GM12878 (cell line): ENCODE measurements at regions not wholly inside any gene's neighbourhood (a gene's known extent, or its start where the extent isn't known, plus 50 kb on each side); places are given as distances from the start of the nearest gene placed in this dataset.

Experiments used
- ATAC-seq: fragments of 200-7000 bp; cut with Tn5 transposase; 3 replicates; pipeline ENCODE4 v1.9.1; 2020; ENCODE audit warnings: mild to moderate bottlenecking, moderate library complexity
- BruUV-seq: library from RNA; stranded (reverse); fragments of 400-500 nt; replicated peaks from 2 replicates; lab custom pipeline; 2021; lab: Mats Ljungman, UMichigan
- CTCF ChIA-PET: fragments of 300-600 bp; sonication (Branson Sonifier 250); formaldehyde crosslinking; extraction: SDS; loops from one replicate; lab custom pipeline; 2021; ENCODE audit warnings: inconsistent platforms; lab: Yijun Ruan, JAX
- POLR2A ChIA-PET: fragments of 350-600 bp; formaldehyde crosslinking; extraction: SDS; loops from one replicate; lab custom pipeline; 2021; ENCODE audit warnings: inconsistent platforms; lab: Charles Lee
- RAD21 ChIA-PET: fragments of 300-600 bp; sonication (Branson Sonifier 250); formaldehyde crosslinking; loops from one replicate; lab custom pipeline; 2023; ENCODE audit warnings: antibody characterized with exemption; ENCODE audit not compliant: unreplicated experiment; lab: Charles Lee
- SMC1A ChIA-PET: fragments of 300-600 bp; sonication (Branson Sonifier 250); formaldehyde crosslinking; loops from one replicate; lab custom pipeline; 2023; ENCODE audit not compliant: unreplicated experiment, uncharacterized antibody; lab: Charles Lee
- DNase-seq: peaks from one replicate; pipeline ENCODE4 v3.0.0-alpha.2; 2011; ENCODE audit warnings: low read depth, low spot score
- FAIRE-seq: peaks from 3 replicates; lab custom pipeline; 2011; peaks lifted over from hg19 to GRCh38; lab: Jason Lieb, UNC
- H2AFZ ChIP-seq: 2 replicates; pipeline ENCODE4 v1.6.0; 2011; ENCODE audit warnings: low read depth, low read length, control low read depth; ENCODE audit not compliant: control insufficient read depth
- H3K27ac ChIP-seq: 2 replicates; pipeline ENCODE4 v1.5.1; 2011; ENCODE audit warnings: control low read depth; ENCODE audit not compliant: control insufficient read depth, insufficient read depth
- H3K27me3 ChIP-seq, 2 experiments: replicated peaks in 1 of 2; 2 replicates each; pipeline versions ENCODE4 v1.6.0 to v1.6.1; 2011; ENCODE audit warnings: low read length in 1 of 2; ENCODE audit not compliant: control insufficient read depth in 2 of 2, insufficient read depth in 2 of 2
- H3K36me3 ChIP-seq, 2 experiments: 2 replicates each; pipeline ENCODE4 v1.5.1; 2011; ENCODE audit warnings: low read length in 1 of 2; ENCODE audit not compliant: control insufficient read depth in 2 of 2, insufficient read depth in 2 of 2
- H3K4me1 ChIP-seq: 2 replicates; pipeline ENCODE4 v1.6.1; 2011; ENCODE audit warnings: mild to moderate bottlenecking, low read length, moderate library complexity, mixed read lengths; ENCODE audit not compliant: control insufficient read depth, insufficient read depth
- H3K4me2 ChIP-seq: 2 replicates; pipeline ENCODE4 v1.6.0; 2011; ENCODE audit warnings: control low read depth; ENCODE audit not compliant: control insufficient read depth, insufficient read depth
- H3K4me3 ChIP-seq: fragments of 200-600 bp; sonication (generic); 2 replicates; pipeline ENCODE4 v1.5.1; 2016
- H3K79me2 ChIP-seq: 2 replicates; pipeline ENCODE4 v1.6.0; 2011; ENCODE audit warnings: low read length; ENCODE audit not compliant: control insufficient read depth, insufficient read depth
- H3K9ac ChIP-seq: 2 replicates; pipeline ENCODE4 v1.8.0; 2011; ENCODE audit warnings: low read length, control low read depth, mixed read lengths; ENCODE audit not compliant: control insufficient read depth, insufficient read depth
- H3K9me3 ChIP-seq: replicated peaks from 3 replicates; pipeline ENCODE4 v1.5.1; 2011; ENCODE audit warnings: mild to moderate bottlenecking, low read length; ENCODE audit not compliant: control insufficient read depth, insufficient read depth
- H4K20me1 ChIP-seq: 2 replicates; pipeline ENCODE4 v1.6.0; 2011; ENCODE audit not compliant: control insufficient read depth, insufficient read depth
- EP300 ChIP-seq, 2 experiments: fragments of 150-350 bp in 1 of 2; IDR thresholded peaks; 2 replicates each; pipeline ENCODE4 v1.6.1; 2011 to 2012; ENCODE audit warnings: low read depth in 2 of 2, low read length in 2 of 2, borderline replicate concordance in 1 of 2, improper control_type of control experiment in 1 of 2, inconsistent platforms in 1 of 2; ENCODE audit not compliant: control insufficient read depth in 1 of 2
- GABPA ChIP-seq: IDR thresholded peaks from 2 replicates; pipeline ENCODE4 v1.6.1; 2014; ENCODE audit warnings: antibody characterized with exemption, low read depth, mild to moderate bottlenecking, inconsistent platforms
- HDGF ChIP-seq: fragments of 450-650 bp; IDR thresholded peaks from 2 replicates; pipeline ENCODE4 v1.6.1; 2016; ENCODE audit warnings: antibody characterized with exemption
- KLF5 ChIP-seq: fragments of 450-650 bp; IDR thresholded peaks from 2 replicates; pipeline ENCODE4 v1.6.1; 2014; ENCODE audit warnings: mild to moderate bottlenecking; ENCODE audit not compliant: partially characterized antibody
- PKNOX1 ChIP-seq: fragments of 450-650 bp; IDR thresholded peaks from 2 replicates; pipeline ENCODE4 v1.6.1; 2016; ENCODE audit warnings: mild to moderate bottlenecking
- RELA ChIP-seq: fragments of 450-650 bp; IDR thresholded peaks from 2 replicates; pipeline ENCODE4 v1.8.0; 2014; ENCODE audit warnings: borderline replicate concordance; ENCODE audit not compliant: partially characterized antibody
- SIX5 ChIP-seq: IDR thresholded peaks from 2 replicates; pipeline ENCODE4 v1.6.1; 2011; ENCODE audit warnings: mild to moderate bottlenecking, low read depth, low read length, moderate library complexity; ENCODE audit not compliant: severe bottlenecking
- SMAD5 ChIP-seq: IDR thresholded peaks from 2 replicates; pipeline ENCODE4 v1.6.1; 2016; ENCODE audit warnings: antibody characterized with exemption, low read depth
- SMARCA5 ChIP-seq: fragments of 450-650 bp; IDR thresholded peaks from 2 replicates; pipeline ENCODE4 v1.6.1; 2017; ENCODE audit warnings: mild to moderate bottlenecking
- SREBF2 ChIP-seq: IDR thresholded peaks from 2 replicates; pipeline ENCODE4 v1.6.1; 2012; ENCODE audit warnings: mild to moderate bottlenecking, low read length
- WRNIP1 ChIP-seq: IDR thresholded peaks from 2 replicates; pipeline ENCODE4 v1.6.1; 2011; ENCODE audit warnings: low read depth, low read length, improper control_type of control experiment, borderline replicate concordance
- ZNF384 ChIP-seq: IDR thresholded peaks from 2 replicates; pipeline ENCODE4 v1.6.1; 2012; ENCODE audit warnings: low read depth, mild to moderate bottlenecking, low read length, improper control_type of control experiment, borderline replicate concordance
- ZNF687 ChIP-seq: fragments of 450-650 bp; IDR thresholded peaks from 2 replicates; pipeline ENCODE4 v1.6.1; 2017; ENCODE audit warnings: mild to moderate bottlenecking, moderate library complexity
- WGBS: methylation state at CpG from one replicate; pipeline ENCODE4 v1.1.6; 2016; ENCODE audit warnings: low lambda C conversion rate; ENCODE audit not compliant: insufficient replicate concordance, insufficient coverage; ENCODE audit errors: missing lambda C conversion rate; 5-methylcytosine and 5-hydroxymethylcytosine counted together
- in situ Hi-C: fragments of 300-500 bp; cut with MboI; formaldehyde crosslinking; loops from 9 replicates; pipeline ENCODE4 v1.14.3; 2018; ENCODE audit warnings: mixed read lengths
- intact Hi-C: fragments of 100-400 bp; cut with micrococcal nuclease; formaldehyde crosslinking; loops from one replicate; pipeline ENCODE4 v1.14.2; 2022; ENCODE audit not compliant: unreplicated experiment
- TF ChIP-seq, protein P1 (sequence below): IDR thresholded peaks from 2 replicates; pipeline ENCODE4 v1.6.1; 2012; ENCODE audit warnings: low read depth, low read length, improper control_type of control experiment
- TF ChIP-seq, protein P2 (sequence below): IDR thresholded peaks from 2 replicates; pipeline ENCODE4 v1.6.1; 2011; ENCODE audit warnings: mild to moderate bottlenecking, low read depth, low read length, moderate library complexity; ENCODE audit not compliant: insufficient replicate concordance

GRCh38 chr2:21656330-21657075 is 532.7 kb downstream of the TDRD15 start:
- Histone ChIP-seq H3K27ac (no peak overlapping the region), H3K27me3 (no peaks in the 10 kb centered on the region), H3K4me1 (no peaks in the 10 kb centered on the region), H4K20me1 (no peaks in the 10 kb centered on the region), H3K36me3 (no peaks in the 10 kb centered on the region), H2AFZ (no peak overlapping the region), H3K9me3 (no peaks in the 10 kb centered on the region), H3K79me2 (no peaks in the 10 kb centered on the region), H3K4me2 (no peak overlapping the region), H3K4me3 (no peak overlapping the region), H3K9ac (no peak overlapping the region)
- DNase-seq (no peak), FAIRE-seq (no peak), ATAC-seq (no peak)
- POLR2A ChIA-PET, result no interaction called here
- intact Hi-C loops (no loop called here), in situ Hi-C loops (no loop called here)
- TF ChIP-seq ZNF384 (no peak), SMARCA5 (no peak), RELA (no peak), SREBF2 (no peak), SIX5 (no peak), SMAD5 (no peak), EP300 (IDR thresholded peaks at IDR 0.05; ENCODE audit: borderline replicate concordance in 1 of 2, control insufficient read depth in 1 of 2, low read depth in 2 of 2, low read length in 2 of 2) (no peak), KLF5 (no peak), WRNIP1 (no peak), HDGF (no peak), GABPA (no peak), PKNOX1 (no peak), ZNF687 (no peak)
- TF ChIP-seq, protein P1, sequence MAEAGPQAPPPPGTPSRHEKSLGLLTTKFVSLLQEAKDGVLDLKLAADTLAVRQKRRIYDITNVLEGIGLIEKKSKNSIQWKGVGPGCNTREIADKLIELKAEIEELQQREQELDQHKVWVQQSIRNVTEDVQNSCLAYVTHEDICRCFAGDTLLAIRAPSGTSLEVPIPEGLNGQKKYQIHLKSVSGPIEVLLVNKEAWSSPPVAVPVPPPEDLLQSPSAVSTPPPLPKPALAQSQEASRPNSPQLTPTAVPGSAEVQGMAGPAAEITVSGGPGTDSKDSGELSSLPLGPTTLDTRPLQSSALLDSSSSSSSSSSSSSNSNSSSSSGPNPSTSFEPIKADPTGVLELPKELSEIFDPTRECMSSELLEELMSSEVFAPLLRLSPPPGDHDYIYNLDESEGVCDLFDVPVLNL, result no peak
- TF ChIP-seq, protein P2, sequence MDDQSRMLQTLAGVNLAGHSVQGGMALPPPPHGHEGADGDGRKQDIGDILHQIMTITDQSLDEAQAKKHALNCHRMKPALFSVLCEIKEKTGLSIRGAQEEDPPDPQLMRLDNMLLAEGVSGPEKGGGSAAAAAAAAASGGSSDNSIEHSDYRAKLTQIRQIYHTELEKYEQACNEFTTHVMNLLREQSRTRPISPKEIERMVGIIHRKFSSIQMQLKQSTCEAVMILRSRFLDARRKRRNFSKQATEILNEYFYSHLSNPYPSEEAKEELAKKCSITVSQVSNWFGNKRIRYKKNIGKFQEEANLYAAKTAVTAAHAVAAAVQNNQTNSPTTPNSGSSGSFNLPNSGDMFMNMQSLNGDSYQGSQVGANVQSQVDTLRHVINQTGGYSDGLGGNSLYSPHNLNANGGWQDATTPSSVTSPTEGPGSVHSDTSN, result no peak
- SMC1A ChIA-PET, result no interaction called here
- RAD21 ChIA-PET, result no interaction called here
- no TSS peak for BruUV-seq
- CTCF ChIA-PET, result no interaction called here
- WGBS, result 27% methylated on average over 10 of the region's 10 CpGs
